ENCODE measurements at regions not wholly inside any gene's neighbourhood (a gene's known extent, or its start where the extent isn't known, plus 50 kb on each side); places are given as distances from the start of the nearest gene placed in this dataset.

- Mint-ChIP-seq H3K4me3 (no peak overlapping the region), H3K4me1 (no peaks in the 10 kb centered on the region), H3K9me3 (no peaks in the 10 kb centered on the region), H3K27ac (no peak overlapping the region), H3K27me3 (peaks cover 11% of the 10 kb centered on the region), H3K36me3 (ENCODE audit: low read depth) (no peaks in the 10 kb centered on the region)
- no peak for DNase-seq
- no peak for TF ChIP-seq CTCF (IDR thresholded peaks at IDR 0.05)
- ATAC-seq (ENCODE audit: low read depth), result no peak
- CTCF ChIA-PET, result no interaction called here
- POLR2A ChIA-PET, result no interaction called here
- intact Hi-C loops (cut with micrococcal nuclease), result no loop called here
Observed at GRCh38 chr1:228977307-228977706, 242.0 kb downstream of the RHOU start.

- H3K9me3 Mint-ChIP-seq, result no peaks in the 10 kb centered on the region
- DNase-seq (no peak), ATAC-seq (ENCODE audit: low read depth) (no peak)
- intact Hi-C loops (cut with micrococcal nuclease), result no loop called here
- CTCF ChIA-PET, result no interaction called here
- peaks cover 11% of the 10 kb centered on the region for H3K27me3 Mint-ChIP-seq
- no peak overlapping the region for H3K27ac Mint-ChIP-seq
- H3K36me3 Mint-ChIP-seq (ENCODE audit: low read depth), result no peaks in the 10 kb centered on the region
- H3K4me3 Mint-ChIP-seq, result no peak overlapping the region
- H3K4me1 Mint-ChIP-seq, result no peaks in the 10 kb centered on the region
- no peak for TF ChIP-seq CTCF (IDR thresholded peaks at IDR 0.05)
- POLR2A ChIA-PET, result no interaction called here
Observed at GRCh38 chr1:228977741-228978140, 242.5 kb downstream of the RHOU start.

GRCh38 chr1:228978484-228979324 is 243.4 kb downstream of the RHOU start:
- no peak for TF ChIP-seq CTCF (IDR thresholded peaks at IDR 0.05)
- ATAC-seq (ENCODE audit: low read depth) (no peak), DNase-seq (no peak)
- ChIA-PET CTCF (no interaction called here), POLR2A (no interaction called here)
- Mint-ChIP-seq H3K36me3 (ENCODE audit: low read depth) (no peaks in the 10 kb centered on the region), H3K27me3 (peaks cover 11% of the 10 kb centered on the region), H3K4me1 (no peaks in the 10 kb centered on the region), H3K9me3 (no peaks in the 10 kb centered on the region), H3K4me3 (no peak overlapping the region), H3K27ac (no peak overlapping the region)
- intact Hi-C loops (cut with micrococcal nuclease), result no loop called here

GRCh38 chr1:228979325-228979699 is 244.0 kb downstream of the RHOU start:
- Mint-ChIP-seq H3K9me3 (no peaks in the 10 kb centered on the region), H3K4me1 (no peaks in the 10 kb centered on the region), H3K36me3 (ENCODE audit: low read depth) (no peaks in the 10 kb centered on the region), H3K27ac (no peak overlapping the region), H3K27me3 (peaks cover 11% of the 10 kb centered on the region), H3K4me3 (no peak overlapping the region)
- no peak for TF ChIP-seq CTCF (IDR thresholded peaks at IDR 0.05)
- POLR2A ChIA-PET, result no interaction called here
- CTCF ChIA-PET, result no interaction called here
- DNase-seq (no peak), ATAC-seq (ENCODE audit: low read depth) (no peak)
- intact Hi-C loops (cut with micrococcal nuclease), result no loop called here

GRCh38 chr1:228979774-228980173 is 244.5 kb downstream of the RHOU start:
- CTCF ChIA-PET, result no interaction called here
- DNase-seq, result no peak
- ATAC-seq (ENCODE audit: low read depth), result no peak
- no peaks in the 10 kb centered on the region for H3K4me1 Mint-ChIP-seq
- H3K4me3 Mint-ChIP-seq, result no peak overlapping the region
- no peaks in the 10 kb centered on the region for H3K9me3 Mint-ChIP-seq
- TF ChIP-seq CTCF (IDR thresholded peaks at IDR 0.05), result no peak
- POLR2A ChIA-PET, result interaction anchor here (0.6 kb wide), 1 partner anchor 492 kb away, joined by 3 read pairs; no protein-coding TSS in a partner anchor
- no peak overlapping the region for H3K27ac Mint-ChIP-seq
- intact Hi-C loops (cut with micrococcal nuclease), result no loop called here
- H3K36me3 Mint-ChIP-seq (ENCODE audit: low read depth), result no peaks in the 10 kb centered on the region
- peaks cover 11% of the 10 kb centered on the region for H3K27me3 Mint-ChIP-seq

All from activated B cell treated with CpG ODN at 0.5 μM for 24 hours (primary cell).